Erythroblast (primary cell): ENCODE measurements at regions not wholly inside any gene's neighbourhood (a gene's known extent, or its start where the extent isn't known, plus 50 kb on each side); places are given as distances from the start of the nearest gene placed in this dataset.

ENCODE experiments used
- GATA1 ChIP-seq: IDR thresholded peaks from 2 replicates; pipeline ENCODE4 v1.6.1; 2011; ENCODE audit warnings: low read depth, mild to moderate bottlenecking, control low read depth, low read length, moderate library complexity
- POLR2A ChIP-seq: IDR thresholded peaks from 2 replicates; pipeline ENCODE4 v1.6.1; 2011; ENCODE audit warnings: mild to moderate bottlenecking, low read length

DNA sequence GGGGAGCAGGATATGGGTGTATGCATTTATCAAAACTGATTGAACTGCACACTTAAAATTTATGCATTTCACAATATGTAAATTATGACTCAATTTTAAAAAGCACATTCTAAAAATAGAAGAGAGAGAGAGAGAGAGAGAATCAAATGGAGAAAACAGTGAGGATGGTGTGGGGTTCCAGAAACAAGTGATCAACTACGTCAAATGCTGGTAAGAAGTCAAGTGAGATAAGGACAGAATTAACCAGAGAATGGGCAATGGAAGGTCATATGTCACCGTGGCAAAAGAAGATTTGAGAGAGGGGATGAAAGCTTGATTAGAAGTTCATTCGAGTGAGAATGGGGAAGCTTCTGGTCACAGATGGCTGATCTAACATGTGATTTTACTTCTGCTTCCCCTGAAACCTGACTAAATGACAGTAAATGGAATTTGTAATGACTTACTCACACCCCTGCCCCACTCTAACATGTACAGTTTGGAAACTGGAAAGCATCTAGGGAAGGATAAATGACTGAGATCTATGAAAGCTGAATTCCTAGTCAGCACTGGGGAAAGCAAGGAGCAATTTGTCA lies 276.5 kb upstream of the AMIGO2 start:
- no peak for TF ChIP-seq POLR2A
- no peak for TF ChIP-seq GATA1
